ENCODE measurements at regions not wholly inside any gene's neighbourhood (a gene's known extent, or its start where the extent isn't known, plus 50 kb on each side); places are given as distances from the start of the nearest gene placed in this dataset.
"Not testable (repeated sequence)": the region's sequence is repeated elsewhere in the genome, so short reads cannot be mapped to it uniquely, and the experiment has no call there.

DNA sequence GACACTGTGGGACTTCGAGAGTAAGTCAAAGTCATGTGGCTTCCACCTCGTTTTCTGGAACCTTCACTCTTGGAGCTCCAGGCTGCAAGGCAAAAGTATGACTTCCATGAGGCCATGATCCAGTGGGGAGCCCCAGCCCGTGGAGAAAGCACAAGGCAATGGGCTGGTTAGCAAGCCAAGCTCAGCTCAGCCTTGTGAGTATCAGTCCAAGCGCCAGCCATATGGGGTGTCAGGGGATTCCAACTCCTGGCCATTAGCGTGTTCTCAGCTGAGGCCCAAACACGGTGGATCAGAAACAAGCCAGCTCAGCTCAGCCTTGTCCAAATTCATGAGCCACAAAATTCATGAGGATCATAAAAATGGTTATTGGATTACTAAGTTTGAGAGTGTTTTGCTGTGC, 261.0 kb downstream of the RHOU start:
- no peak for DNase-seq

DNA sequence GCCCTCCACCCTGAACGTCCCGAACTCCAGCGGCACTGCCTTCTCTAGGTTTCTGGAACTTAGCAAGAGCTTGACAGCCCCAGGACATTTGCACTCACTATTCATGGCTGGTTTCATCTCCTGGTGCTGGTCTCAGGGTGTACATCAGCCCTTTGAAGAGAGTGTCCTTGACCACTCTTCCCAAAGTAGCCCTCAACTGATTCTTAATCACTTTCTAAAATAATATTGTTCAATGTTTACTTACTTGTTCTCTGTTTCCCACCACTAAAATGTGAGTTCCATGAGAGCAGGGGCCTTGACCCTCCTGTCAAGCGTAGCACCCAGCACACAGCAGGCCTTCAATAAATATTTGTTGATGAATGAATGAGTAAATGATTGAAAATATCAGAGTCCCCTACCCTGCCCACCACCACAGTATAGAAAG, 262.5 kb downstream of the RHOU start:
- DNase-seq: no peak

DNA sequence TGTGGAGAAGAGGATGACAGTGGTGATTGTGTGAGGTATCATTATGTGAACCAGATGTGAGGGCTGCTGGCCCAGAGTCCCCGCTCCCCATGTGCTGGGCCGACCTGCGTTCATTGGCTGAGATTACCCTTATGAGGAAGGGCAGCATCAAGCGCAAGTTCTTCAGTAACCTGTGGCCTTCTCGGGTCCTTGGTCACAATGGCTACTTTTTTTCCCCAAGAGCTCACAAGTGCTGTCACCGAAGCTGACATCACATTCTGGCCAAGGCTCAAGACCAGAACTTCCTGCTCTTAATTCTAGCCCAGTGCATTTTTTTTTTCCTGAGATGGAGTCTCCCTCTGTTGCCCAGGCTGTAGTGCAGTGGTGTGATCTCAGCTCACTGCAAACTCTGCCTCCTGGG, 262.9 kb downstream of the RHOU start:
- DNase-seq: no peak

DNA sequence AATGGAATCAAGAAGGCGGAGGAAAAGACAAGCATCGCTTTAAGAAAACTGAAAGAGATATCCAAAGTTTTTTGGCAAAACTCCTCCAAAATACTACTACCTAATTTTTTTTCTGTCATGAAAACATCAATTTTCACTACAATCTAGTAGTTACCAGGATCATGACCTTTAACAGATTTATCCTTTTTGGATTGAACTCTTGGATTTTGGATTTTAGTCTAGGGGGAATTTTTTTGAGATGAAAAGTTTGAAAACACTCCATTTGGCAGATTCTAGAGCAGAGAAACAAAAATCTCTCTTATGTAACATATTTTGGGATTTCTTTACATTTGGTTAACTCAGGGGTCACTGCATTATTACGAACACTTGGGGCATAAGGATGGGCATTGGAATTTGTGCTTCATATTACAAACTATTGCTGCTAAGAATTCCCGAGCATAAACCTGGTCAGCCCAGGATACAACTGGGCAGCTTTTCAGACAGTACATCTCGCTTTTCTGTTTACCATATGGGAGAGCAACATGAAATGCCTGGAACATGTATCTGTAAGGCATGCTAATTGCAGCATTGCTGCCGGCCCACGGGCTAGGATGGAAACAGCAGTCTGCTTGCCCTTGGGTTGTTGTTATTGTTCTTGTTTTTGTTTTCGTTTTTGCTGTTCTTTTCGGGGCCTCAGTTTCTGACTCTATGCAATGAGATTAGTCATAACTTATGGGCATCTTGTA, 264.3 kb downstream of the RHOU start:
- DNase-seq: no peak

- no peak for DNase-seq
Measured at GRCh38 chr1:229000187-229000586, 264.9 kb downstream of the RHOU start.

- DNase-seq: no peak
Measured at GRCh38 chr1:229001467-229002011, 266.3 kb downstream of the RHOU start.

- no peak for DNase-seq
Measured at GRCh38 chr1:229002037-229002436, 266.8 kb downstream of the RHOU start.

DNA sequence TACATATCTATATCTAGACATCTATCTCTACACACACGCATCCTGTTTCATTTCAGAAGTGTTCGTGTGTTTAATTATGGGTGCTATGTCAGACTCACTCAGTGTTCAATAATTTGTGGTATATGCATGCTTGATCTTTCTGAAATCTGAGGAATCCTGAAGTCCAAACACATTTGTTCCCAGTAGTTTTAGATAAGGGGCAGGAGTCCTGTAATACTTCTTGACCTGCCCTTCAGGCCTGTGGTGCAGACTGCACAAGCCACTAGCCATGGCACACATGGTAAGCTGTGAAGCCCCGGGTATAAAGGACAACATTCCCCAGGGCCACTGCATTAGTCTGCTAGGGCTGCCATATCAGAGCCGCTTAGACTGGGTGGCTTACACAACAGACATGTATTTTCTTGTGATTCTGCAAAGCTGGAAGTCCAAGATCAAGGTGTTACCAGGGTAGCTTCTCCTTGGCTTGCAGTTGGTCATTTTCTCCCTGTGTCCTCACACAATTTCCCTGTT, 267.2 kb downstream of the RHOU start:
- no peak for DNase-seq

- DNase-seq: no peak
Measured at GRCh38 chr1:229003233-229004031, 267.5 kb upstream of the RAB4A start.

GRCh38 chr1:229004066-229004833, 266.7 kb upstream of the RAB4A start:
- DNase-seq: no peak

GRCh38 chr1:229005097-229005496, 265.8 kb upstream of the RAB4A start:
- DNase-seq: no peak

DNA sequence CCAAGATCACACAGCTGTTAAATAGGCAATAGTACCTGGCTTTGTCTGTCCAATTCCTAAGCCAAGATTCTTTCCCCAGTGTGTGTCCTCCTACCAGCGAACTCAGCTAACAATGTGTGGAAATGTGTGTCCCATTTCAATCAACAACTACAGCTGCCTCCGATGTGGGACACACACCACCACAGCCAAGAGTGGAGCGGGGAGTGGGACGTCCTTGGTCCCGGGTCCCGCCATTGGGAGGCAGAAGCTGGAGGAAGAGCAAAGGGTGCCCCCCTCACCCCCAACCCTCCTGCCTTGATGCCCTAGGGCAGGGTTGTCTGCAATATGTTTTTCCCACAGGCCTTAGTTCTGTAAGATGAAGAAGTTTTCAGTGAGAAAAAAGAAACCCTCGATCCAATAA, 265.4 kb upstream of the RAB4A start:
- no peak for DNase-seq

DNA sequence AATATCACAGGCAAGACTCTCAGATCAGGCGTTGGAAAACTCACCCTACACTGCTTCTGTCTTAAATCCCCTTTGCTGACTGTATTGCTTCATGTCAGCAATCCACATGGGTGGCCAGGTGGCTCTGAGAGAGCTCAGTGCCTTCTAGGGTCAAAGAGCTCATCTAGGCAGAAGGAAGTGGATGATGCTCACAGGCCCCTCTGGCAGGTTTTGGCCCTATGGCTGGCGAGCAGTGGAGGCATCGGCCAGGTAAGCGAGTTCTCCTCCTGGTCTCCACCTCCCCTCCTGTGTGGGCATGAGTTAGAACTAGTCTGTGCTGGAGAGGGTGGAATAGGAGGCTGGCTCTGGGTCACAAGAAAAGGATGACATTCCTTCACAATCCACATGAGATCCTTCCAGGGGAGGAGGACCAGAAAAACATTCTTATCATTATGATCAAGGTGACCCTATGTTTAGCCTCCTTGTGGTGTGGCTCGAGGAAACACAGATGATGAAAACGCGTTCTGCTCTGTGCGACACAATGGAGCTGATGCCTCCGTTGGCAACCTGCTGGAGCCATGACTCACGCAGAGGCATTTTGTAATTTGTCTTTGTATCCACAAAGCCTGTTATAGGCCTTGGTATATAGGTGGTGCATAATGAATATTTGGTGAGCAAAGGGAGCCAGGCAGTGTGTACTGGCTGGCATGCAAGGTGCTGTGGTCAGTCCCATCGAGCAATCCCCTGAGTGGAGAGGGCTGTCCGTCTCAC, 264.6 kb upstream of the RAB4A start:
- DNase-seq: no peak

- no peak for DNase-seq
Measured at GRCh38 chr1:229007167-229007566, 263.7 kb upstream of the RAB4A start.

DNA sequence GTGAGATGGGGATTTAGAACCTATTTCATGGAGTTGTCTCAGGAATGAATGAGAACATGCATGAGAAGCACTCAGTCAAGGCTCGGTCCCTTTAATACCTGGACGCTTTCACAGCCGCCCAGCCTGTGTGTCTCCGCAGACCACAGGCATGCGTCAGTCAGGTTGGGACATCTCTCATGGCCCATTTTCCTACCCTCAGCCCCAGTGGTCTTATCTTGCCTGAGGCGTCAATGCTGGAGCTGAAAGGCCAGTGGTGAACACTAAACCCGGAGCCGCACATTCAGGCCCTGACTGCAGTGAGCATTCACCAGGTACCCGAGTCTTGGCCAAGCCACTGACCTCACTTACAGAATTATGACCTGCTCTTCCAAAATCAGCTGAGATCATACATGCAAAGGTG, 263.2 kb upstream of the RAB4A start:
- DNase-seq: no peak

GRCh38 chr1:229008347-229008746, 262.6 kb upstream of the RAB4A start:
- not testable (repeated sequence) for DNase-seq

DNA sequence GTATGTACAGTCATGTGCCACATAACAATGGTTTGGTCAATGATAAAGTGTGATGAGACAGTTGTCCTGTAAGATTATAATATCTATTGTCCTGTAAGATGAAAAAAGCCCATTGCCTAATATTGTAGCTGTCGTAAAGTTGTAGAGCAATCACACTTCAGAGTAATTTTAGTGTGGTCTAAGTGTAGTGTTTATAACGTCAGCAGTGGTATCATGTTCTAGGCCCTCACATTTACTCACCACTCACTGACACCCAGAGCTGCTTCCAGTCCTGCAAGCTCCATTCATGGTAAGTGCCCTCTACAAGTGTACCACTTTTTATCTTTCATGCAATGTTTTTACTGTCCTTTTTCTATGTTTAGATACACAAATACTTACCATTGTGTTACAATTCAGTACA, 259.9 kb upstream of the RAB4A start:
- peak; percentile 7 for DNase-seq

DNA sequence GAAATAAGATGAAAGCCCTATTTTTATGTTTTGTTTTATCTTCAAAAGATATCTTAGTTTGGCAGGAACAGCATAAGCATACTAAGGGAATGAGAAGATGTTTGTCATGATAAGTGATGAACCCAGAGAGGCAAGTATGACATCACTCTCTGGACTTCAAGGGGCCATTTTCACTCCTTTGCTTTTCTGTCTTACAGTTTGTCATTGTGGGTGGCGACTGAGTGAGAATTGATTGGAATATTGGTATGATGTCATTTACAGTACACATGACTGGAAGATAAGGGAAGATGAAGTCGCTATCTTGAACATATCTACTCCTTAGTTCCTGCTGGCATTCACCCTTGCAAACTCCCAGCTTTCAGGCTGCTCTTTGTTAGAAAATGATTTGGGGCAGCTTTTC, 258.1 kb upstream of the RAB4A start:
- no peak for DNase-seq

GRCh38 chr1:229013981-229014380, 256.9 kb upstream of the RAB4A start:
- no peak for DNase-seq

DNA sequence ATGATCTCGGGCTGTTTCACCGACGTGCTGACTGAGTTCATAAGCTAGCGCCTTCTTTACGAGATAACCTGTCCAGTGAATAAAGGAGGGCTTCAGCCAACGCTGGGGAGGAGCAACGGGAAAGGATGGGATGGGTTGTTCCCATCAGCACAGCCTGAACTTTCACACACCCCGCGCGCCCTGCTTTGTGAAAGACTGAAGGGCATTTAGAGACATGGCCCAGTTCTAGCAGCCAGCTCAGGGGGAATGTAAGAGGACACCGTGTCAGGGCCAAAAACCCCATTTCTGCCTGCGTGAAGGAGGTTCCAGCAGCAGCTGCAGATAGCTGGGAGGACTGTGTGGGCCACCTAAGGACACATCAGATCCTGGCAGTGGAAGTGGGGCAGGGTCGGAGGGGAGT, 255.1 kb upstream of the RAB4A start:
- no peak for DNase-seq

- DNase-seq: no peak
Measured at GRCh38 chr1:229017091-229017490, 253.8 kb upstream of the RAB4A start.

DNA sequence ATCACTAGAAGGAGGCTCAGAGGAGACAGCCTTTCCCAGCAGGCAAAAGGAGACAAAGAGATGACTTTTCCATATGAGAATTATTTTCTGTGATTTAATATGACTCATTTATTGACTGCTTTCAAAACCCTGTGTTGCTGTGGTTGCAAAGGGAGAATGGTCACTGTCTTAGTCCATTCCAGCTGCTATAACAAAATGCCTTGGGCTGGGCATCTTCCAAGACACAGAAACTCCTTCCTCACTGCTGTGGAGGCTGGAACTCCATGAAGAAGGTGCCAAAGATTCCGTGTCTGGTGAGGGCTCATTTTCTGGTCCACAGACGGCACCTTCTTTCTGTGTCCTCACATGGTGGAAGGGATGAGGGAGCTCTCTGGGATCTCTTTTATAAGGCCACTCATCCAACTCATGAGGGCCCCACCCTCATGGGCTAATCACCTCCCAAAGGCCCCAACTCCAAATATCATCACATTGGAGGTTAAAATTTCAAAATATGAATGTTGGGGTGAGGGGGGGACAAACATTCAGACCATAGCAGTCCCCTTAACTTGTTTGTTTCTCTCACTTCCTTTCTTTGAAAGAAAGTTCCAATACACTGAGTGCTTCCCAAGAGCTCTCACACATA, 252.1 kb upstream of the RAB4A start:
- DNase-seq: no peak
